Left renal pelvis (tissue), 4 donors: ENCODE measurements at regions not wholly inside any gene's neighbourhood (a gene's known extent, or its start where the extent isn't known, plus 50 kb on each side); places are given as distances from the start of the nearest gene placed in this dataset.
"Not testable (repeated sequence)": the region's sequence is repeated elsewhere in the genome, so short reads cannot be mapped to it uniquely, and the experiment has no call there.

Experiments
- DNase-seq, 4 donors: peaks; one replicate each; pipeline ENCODE4 v3.0.0-alpha.2; 2013; ENCODE audit warnings: low read depth in 4 of 4, low spot score in 3 of 4

DNA sequence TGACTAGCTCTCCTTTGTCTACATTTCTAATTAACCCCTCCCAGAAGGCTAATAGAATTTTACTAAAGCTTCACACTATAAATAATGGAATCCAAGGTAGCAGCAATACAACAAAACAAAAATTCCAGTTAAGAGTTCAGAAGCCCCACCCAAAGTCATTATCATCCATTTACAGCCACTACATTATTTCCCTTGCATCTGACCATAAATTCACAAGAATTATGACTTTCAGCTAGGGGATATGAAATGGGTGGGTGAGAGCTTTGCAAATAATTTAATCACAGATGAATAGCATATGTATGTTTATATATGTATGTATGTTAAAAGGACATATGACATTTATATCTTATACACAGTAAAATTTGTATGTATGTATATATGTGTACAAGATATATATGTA is 65.3 kb upstream of the PTGDR start:
- no peak for DNase-seq

DNA sequence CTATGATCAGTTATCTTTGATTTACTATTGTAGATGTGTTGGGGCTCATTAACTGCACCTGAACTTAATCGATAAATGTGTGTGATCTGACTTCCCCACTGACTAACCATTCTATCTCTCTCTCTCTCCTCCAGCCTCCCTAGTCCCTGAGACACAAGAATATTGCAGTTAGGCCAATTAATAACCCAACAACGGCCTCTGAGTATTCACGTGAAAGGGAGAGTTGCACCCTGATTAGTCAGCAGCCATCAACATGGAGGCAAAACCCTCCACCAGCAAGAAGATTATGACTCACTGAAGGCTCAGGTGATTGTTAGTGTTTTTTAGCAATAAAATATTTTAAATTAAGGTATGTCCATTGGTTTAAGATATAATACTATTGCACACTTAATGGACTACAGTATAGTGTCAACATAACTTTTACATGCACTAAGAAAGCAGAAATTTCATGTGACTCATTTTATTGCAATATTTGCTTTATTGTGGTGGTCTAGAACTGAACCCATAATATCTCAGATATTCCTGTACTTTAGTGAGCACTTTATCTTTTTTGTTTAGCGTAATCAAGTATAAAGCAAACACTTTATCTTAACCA is 77.1 kb upstream of the PTGDR start:
- no peak for DNase-seq

DNA sequence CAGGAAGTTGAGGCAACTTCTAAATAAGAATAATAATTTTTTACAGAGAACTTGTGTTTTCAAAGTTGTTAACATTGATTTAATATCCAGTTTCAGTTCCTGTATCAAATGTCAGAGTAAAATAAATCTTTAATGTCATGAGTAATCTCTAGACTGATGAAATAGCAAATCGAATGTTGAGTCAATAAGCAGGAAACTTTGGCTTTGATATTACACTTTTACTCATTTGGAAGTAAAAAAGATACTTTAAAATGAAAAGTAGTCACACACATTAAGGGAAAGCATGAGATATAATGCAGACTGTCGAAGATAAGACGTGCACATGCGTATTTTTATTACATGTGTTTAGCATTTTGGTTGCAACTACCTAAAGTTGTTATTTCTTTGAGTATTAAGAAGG is 78.2 kb upstream of the PTGDR start:
- no peak for DNase-seq

DNA sequence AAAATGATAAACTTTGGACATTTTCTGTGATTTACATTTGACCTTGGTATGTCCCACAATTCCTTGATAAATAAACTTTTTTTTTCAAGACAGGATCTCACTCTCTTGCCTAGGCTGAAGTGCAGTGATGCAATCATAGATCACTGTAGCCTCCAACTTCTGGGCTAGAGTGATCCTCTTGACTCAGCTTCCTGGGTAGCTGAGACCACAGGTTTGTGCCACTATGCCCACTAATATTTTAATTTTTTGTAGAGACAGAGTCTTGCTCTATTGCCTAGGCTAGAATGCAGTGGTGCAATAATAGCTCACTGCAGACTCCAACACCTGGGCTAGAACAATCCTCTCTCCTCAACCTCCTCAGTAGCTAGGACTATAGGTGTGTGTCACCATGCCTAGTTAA is 79.1 kb upstream of the PTGDR start:
- DNase-seq, result no peak

DNA sequence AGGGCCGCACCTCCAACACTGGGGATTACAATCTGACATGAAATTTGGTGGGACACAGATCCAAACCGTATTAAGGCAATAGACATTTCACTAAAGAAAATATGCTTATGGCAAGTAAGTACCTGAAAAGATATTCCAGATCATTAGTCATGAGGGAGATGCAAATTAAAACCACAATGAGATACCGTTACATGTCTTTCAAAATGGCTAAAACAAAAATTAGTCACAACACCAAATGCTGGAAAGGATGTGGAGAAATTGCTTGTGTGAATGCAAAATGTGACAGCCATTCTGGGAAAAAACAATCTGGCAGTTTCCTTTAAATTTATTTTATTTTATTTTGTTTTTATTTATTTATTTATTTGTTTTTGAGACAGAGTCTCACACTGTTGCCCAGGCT is 82.3 kb upstream of the PTGDR start:
- no peak for DNase-seq

DNA sequence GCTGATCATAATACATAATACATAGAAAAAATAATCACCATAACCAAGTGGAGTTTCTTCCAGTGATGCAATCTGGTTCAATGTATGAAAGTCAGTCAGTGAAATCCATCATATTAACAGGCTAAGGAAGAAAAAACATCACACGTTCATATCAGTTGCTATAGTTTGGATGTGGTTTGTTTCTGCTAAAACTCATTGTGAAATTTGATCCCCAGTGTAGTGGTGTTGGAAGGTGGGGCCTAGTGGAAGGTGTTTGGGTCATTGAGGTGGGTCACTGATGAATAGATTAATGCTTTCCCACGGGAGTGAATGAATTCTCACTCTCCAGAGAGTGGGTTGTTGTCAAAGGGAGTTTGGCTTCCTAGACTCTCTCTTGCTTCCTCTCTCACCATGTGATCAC is 84.6 kb upstream of the PTGDR start:
- no peak for DNase-seq

DNA sequence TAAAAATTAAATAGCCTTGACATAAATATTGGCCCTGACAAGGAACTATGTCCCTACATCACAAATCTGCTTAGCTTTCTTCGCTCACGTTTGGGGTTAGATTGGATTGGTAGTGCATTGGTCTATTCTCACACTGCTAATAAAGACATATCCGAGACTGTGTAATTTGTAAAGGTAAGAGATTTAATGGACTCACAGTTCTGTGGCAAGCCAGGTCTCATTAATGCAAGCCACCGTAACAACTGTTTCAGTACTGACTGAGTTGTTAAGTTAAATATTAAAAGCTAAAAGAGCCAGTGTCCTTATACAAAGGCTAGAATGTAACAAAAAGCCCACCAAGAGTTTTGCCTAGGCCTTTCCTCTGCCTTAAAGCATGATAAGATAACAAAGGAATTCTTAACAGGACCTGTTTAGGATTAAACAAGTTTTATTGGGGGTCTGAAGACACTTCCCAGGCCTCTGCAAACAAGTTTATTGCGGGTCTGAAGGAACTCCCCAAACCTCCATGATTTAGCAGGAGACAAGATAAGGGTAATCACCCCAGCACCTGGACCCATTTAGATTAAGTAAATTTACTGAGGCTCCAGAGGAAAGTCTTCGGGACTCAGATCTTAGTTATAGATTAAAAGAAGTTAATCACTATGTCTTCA is 88.2 kb upstream of the PTGDR start:
- DNase-seq, result no peak

DNA sequence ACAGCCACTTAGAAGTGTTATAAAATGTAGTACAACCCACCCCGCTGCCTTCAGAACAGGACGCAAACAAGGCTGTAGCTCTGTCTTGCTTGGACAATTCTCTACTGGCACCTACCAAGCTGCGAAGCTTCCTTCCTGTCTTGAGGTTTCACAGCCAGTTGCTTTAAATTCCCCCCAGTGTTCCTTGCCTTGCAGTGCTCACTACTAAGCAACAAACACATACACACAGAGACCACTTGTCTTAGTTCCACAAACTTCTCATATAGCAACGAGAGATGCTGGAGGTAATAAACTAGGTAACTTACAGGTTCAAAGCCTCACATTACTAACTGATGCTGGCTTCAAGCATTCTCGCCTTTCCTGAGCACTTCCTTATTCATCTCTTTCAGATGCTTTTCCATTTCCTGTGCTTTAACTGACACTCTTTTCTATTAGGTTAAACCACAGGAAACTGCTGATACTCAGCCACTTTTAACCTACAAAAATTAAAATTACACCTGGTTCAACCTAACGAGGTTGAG is 91.5 kb upstream of the PTGDR start:
- no peak for DNase-seq

DNA sequence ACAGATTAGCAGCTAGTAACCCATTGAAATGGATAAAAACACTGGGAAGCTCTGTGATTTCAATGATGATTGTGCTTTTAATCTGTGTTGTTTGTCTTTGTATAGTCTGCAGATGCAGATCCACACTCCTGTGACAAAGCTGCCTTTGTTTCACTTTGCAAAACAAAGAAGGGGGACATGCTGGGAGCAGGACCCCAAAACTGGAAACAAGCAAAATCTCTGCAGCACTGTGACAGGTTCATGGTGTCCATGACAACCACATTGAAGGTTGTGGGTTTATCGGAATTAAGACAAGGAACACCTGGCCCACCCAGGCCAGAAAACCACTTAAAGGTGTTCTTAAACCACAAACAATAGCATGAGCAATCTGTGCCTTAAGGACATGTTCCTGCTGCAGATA is 95.6 kb upstream of the PTGDR start:
- DNase-seq, result not testable (repeated sequence)

DNA sequence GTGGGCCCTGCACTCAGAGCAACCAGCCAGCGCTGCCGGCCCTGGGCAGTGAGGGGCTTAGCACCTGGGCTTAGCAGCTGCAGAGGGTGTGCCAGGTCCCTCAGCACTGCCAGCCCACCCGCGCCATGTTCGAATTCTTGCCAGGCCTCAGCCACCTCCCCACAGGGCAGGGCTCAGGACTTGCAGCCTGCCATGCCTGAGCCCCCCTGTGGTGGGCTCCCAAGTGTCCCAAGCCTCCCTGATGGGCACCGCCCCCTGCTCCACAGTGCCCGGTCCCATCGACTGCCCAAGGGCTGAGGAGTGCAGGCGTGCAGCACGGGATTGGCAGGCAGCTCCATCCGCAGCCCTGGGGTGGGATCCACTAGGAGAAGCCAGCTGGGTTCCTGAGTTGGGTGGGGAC is 98.0 kb upstream of the NID2 start:
- DNase-seq, result no peak

DNA sequence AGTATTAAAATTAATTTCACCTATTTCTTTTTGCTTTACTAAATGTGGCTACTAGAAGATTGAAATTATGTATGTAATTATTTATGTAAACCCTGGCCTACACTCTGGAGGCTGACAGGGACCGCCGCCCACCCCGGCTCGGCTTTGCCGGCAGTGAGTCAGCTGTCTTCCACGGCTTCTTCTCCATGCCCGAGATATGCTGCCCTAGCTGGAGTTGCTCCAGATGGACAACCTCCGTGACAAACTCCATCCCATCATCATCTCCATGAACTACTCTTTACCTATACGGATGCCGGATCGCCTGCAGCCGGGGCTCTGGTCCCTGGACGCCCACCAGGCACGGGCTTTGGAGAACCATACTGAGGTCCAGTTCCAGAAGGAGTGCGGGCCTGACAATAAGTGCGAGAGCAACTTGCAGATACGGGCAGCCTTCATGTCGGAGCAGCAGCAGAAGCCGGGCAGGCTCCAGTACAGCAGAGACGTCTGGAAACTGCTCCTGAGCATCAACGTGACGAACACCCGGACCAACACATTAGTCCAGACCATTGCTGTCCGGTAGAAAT is 86.9 kb upstream of the NID2 start:
- no peak for DNase-seq

DNA sequence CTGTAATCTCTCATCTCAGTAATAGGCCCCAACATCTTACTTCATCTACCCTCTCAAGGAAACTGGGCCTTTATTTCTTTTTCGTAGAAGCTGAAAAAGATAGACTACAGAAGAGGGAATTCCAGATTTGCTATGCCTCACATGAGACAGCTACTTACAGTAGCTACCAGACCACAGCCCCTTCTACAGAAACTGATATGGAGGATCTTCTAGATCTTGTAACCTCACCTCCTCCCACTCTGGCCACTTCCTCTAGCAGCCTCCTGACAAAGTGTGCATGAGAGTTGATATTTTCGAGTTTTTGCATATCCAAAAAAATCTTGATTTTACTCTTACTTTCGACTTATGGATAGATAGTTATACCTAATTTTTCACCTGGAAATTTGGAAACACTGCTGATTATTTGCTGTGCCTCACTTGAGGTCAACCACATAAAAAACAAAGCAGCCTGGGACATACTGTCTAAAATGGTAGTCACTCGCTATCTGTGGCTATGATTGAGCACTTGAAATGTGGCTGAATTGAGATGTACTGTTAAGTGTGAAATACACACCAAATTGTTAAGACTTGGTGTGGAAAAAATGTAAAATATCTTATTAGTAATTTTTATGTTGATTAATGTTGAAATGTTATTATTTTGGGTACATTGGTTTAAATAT is 86.3 kb upstream of the NID2 start:
- DNase-seq, result no peak

DNA sequence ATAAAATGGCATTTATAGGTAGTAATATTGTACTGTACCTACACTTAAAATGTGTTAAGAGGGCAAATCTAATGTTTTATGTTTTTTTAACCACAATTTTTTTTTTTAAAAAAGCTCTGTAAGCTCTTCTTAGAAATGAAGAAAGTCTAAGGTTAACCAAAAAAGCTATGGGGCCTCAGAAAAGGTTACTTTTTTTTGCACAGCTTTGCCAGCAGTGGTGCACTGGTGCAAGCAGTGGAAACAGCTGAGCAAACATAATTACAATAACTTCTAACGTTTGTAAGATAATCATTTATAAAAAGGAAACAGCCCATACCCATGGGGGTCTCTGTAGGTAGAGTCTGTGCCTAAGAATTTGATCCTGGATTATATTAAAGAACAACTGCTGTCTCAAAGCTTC is 85.1 kb upstream of the NID2 start:
- DNase-seq, result no peak

DNA sequence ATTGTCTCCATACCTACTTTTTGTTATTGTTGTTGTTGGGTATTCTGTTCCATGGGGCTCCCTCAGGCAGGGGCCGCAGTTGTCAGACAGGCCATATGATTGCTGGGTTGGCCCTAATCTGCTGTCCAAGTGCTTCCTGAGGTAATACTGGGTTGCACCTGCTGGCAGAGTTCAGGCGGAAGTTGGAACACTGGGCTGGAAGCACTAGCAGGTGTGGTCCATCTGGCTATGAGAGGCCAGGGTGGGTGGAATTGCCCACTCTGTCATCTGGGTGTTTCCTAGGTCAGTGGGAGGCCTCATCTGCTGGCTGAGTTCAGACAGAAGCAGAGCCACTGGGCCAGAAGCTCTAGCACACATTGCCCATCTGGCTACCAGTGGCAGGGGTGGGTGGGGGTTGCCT is 81.3 kb upstream of the NID2 start:
- DNase-seq, result no peak

DNA sequence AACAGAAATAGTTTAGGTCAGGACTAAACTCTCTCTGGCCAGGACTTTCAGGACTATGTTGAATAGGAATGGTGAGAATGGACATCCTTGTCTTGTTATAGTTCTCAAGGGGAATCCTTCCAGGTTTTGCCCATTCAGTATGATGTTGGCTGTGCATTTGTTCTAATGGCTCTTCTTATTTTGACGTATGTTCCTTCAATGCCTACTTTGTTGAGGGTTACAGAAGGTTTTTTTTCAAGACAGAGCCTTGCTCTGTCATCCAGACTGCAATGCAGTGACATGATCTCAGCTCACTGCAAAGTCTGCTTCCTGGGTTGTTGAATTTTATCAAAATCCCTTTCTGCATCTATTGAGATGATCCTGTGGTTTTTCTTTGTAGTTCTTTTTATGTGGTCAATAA is 79.5 kb upstream of the NID2 start:
- no peak for DNase-seq

DNA sequence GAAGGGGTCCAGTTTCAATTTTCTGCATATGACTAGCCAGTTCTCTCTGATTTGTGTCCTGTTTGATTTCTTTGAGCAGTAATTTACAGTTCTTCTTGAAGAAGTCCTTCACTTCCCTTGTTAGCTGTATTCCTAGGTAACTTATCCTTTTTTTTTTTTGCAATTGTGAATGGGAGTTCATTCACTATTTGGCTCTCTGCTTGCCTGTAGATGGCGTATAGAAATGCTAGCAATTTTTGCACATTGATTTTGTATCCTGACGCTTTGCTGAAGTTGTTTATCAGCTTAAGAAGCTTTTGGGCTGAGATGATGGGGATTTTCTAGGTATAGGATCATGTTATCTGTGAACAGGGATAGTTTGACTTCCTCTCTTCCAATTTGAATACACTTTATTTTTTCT is 77.6 kb upstream of the NID2 start:
- no peak for DNase-seq

DNA sequence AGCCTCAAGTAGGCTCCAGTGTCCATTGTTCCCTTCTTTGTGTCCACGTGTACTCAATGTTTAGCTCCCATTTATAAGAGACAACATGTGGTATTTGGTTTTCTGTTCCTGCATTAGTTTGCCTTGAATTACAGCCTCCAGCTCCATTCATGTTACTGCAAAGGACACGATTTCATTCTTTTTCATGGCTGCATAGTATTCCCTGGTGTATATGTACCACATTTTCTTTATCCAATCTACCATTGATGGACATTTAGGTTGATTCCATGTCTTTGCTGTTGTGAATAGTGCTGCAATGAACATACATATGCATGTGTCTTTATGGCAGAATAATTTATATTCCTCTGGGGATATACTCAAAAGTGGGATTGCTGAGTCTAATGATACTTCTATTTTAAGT is 75.2 kb upstream of the NID2 start:
- DNase-seq, result not testable (repeated sequence)

DNA sequence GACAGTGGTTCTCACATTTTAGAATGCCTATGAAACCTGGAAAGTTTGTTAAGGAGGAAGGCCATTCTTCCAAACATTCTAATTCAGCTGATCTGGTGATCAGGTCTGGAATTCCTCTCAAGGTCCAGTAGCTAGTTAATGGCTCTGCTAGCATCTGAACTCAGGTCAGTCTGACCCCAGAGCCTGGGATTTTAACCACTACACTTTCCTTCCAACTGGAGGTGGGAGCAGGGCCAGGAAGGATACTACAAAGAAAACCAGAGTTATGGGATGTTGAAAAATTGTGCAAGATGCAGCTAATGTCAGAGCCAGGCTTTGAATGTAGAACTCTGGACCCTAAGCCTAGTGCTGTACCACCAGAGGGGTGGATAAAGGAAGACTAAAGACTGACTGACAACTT is 73.6 kb upstream of the NID2 start:
- no peak for DNase-seq

DNA sequence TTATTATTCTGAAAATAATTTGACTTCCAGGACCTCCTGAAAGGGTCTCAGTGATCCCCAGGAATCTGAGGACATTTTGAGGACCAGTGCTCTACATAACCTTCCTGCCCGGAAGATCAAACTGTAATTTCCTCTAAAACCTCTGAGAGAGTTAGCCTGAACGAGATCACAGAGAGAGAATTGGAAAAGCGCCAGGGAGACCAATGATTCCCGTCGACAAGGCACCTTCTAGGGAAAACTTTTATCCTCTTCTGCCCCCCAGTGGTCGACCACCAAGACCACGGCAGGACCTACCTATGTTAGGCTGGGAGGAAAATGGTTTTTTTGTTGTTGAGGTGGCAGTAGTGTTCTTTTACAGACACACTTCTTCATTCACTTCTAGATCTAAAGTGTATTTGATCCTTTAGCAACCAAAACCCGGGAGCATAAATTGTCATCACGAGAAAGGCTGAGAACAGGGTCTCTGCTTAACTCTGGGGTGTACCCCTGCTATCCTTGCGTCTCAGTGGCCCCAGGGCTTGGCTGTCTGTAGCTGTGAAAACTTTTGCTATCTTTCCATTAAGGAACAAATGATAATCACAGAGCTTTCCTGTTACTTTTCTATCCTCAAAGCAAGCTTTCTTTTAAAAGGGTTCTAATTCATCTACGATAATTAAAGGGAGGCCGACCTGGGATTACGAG is 62.9 kb upstream of the NID2 start:
- DNase-seq, result peak; percentile 74 to 91 (median 85)

DNA sequence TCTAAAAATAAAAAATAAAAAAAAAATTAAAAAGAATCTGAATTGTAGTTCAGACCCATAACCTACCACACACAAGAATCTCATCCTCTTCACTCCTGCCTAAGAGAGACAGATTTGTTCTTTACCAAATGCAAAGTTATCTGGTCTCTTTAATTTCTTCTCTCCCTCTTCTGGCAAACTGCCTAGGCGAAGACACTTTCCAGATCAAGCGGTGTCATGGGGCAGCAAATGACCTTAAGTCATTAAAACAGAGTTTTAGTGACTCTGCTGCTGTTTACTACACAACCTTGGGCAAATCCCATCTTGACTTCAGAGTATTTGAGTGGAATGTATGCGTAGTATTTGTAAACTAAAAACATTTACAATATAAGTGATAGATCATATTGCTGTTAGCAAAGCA is 60.9 kb upstream of the NID2 start:
- DNase-seq, result no peak

DNA sequence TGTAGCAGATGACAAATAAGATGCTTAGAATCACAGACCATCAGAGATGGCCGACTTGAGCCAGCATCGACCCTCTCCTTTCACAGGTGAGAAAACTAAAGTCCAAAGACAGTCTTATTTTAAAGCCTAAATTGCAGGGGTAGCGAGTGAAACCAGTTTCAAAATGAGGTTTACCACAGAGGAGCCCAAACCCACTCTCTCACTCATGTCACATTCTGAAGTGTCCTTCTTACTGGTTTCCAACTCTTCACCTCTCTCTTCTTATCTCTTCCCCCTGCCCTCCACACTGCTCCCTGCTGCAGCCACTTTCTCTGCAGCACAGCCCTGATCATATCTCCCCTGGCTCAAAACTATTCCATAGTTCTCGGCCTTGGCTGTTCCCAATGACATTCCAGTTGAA is 57.0 kb upstream of the NID2 start:
- DNase-seq, result no peak
